Neural progenitor cell (in vitro differentiated cells): ENCODE measurements at regions not wholly inside any gene's neighbourhood (a gene's known extent, or its start where the extent isn't known, plus 50 kb on each side); places are given as distances from the start of the nearest gene placed in this dataset.

Experiments
- DNase-seq: peaks from one replicate; pipeline ENCODE4 v3.0.0-alpha.2; 2016; ENCODE audit warnings: low spot score
- H2AFZ ChIP-seq: fragments of 200-600 bp; sonication (generic); replicated peaks from 2 replicates; pipeline ENCODE4 v1.6.1; 2016; ENCODE audit warnings: antibody characterized with exemption
- H3F3A ChIP-seq: fragments of 200-600 bp; sonication (generic); 2 replicates; pipeline ENCODE4 v1.6.1; 2016; ENCODE audit warnings: antibody characterized with exemption, low read depth
- H3K27ac ChIP-seq: fragments of 200-600 bp; sonication (generic); 2 replicates; pipeline ENCODE4 v1.5.1; 2016; ENCODE audit warnings: mild to moderate bottlenecking
- H3K27me3 ChIP-seq: fragments of 200-600 bp; sonication (generic); 2 replicates; pipeline ENCODE4 v1.6.1; 2016; ENCODE audit warnings: mild to moderate bottlenecking, moderate library complexity
- H3K36me3 ChIP-seq: fragments of 200-600 bp; sonication (generic); 2 replicates; pipeline ENCODE4 v1.5.1; 2016
- H3K4me1 ChIP-seq: fragments of 200-600 bp; sonication (generic); 2 replicates; pipeline ENCODE4 v1.6.1; 2016; ENCODE audit warnings: mixed run types
- H3K4me2 ChIP-seq: fragments of 200-600 bp; sonication (generic); 2 replicates; pipeline ENCODE4 v1.6.1; 2016
- H3K4me3 ChIP-seq: fragments of 200-600 bp; sonication (generic); 2 replicates; pipeline ENCODE4 v1.5.1; 2016
- H3K79me2 ChIP-seq: fragments of 200-600 bp; sonication (generic); 2 replicates; pipeline ENCODE4 v1.6.1; 2016; ENCODE audit warnings: low read depth
- H3K9ac ChIP-seq: fragments of 200-600 bp; sonication (generic); 2 replicates; pipeline ENCODE4 v1.6.1; 2016
- H3K9me3 ChIP-seq: fragments of 200-600 bp; sonication (generic); 2 replicates; pipeline ENCODE4 v1.5.1; 2016; ENCODE audit warnings: low read depth
- H4K20me1 ChIP-seq: fragments of 200-600 bp; sonication (generic); 2 replicates; pipeline ENCODE4 v1.6.1; 2016; ENCODE audit warnings: low read depth
- H3K27ac Mint-ChIP-seq: 3 replicates; pipeline ENCODE4 v1.8.0; 2021; ENCODE audit warnings: mixed read lengths
- H3K27me3 Mint-ChIP-seq: 2 replicates; pipeline ENCODE4 v1.8.0; 2022; ENCODE audit warnings: low read depth, mild to moderate bottlenecking, inconsistent platforms, moderate library complexity, mixed read lengths; ENCODE audit not compliant: insufficient read depth
- H3K36me3 Mint-ChIP-seq: 3 replicates; pipeline ENCODE4 v1.8.0; 2021; ENCODE audit warnings: mixed read lengths
- H3K4me1 Mint-ChIP-seq: 3 replicates; pipeline ENCODE4 v1.8.0; 2021; ENCODE audit warnings: mixed read lengths
- H3K4me3 Mint-ChIP-seq: 3 replicates; pipeline ENCODE4 v1.8.0; 2021; ENCODE audit warnings: mild to moderate bottlenecking, moderate library complexity, mixed read lengths
- H3K9me3 Mint-ChIP-seq: 3 replicates; pipeline ENCODE4 v1.8.0; 2020; ENCODE audit warnings: mixed read lengths
- CTCF ChIP-seq: fragments of 200-600 bp; sonication (generic); IDR thresholded peaks from 2 replicates; pipeline ENCODE4 v1.5.1; 2017; ENCODE audit warnings: antibody characterized with exemption, mild to moderate bottlenecking
- EZH2 ChIP-seq: fragments of 200-600 bp; sonication (generic); IDR thresholded peaks from 2 replicates; pipeline ENCODE4 v1.6.1; 2017; ENCODE audit warnings: antibody characterized with exemption, mild to moderate bottlenecking, moderate library complexity
- EZH2phosphoT487 ChIP-seq: fragments of 200-600 bp; sonication (generic); IDR thresholded peaks from 2 replicates; pipeline ENCODE4 v1.6.1; 2017; ENCODE audit warnings: antibody characterized with exemption

GRCh38 chr15:69515926-69516325 is 63.3 kb downstream of the RPLP1 start:
- no peak overlapping the region for H3K27ac Mint-ChIP-seq
- H3K79me2 ChIP-seq: no peaks in the 10 kb centered on the region
- H3K9me3 Mint-ChIP-seq: peaks cover 3% of the 10 kb centered on the region
- peaks cover 18% of the 10 kb centered on the region for H3K4me1 Mint-ChIP-seq
- H4K20me1 ChIP-seq: no peaks in the 10 kb centered on the region
- no peaks in the 10 kb centered on the region for H3K27me3 ChIP-seq
- no peaks in the 10 kb centered on the region for H3F3A ChIP-seq
- no peak overlapping the region for H3K27ac ChIP-seq
- no peak overlapping the region for H2AFZ ChIP-seq
- no peaks in the 10 kb centered on the region for H3K9me3 ChIP-seq
- no peak overlapping the region for H3K4me3 Mint-ChIP-seq
- H3K36me3 Mint-ChIP-seq: no peaks in the 10 kb centered on the region
- no peak overlapping the region for H3K4me2 ChIP-seq
- no peak overlapping the region for H3K9ac ChIP-seq
- peaks cover 14% of the 10 kb centered on the region for H3K27me3 Mint-ChIP-seq
- no peaks in the 10 kb centered on the region for H3K36me3 ChIP-seq
- DNase-seq: no peak
- H3K4me1 ChIP-seq: peaks cover 6% of the 10 kb centered on the region
- H3K4me3 ChIP-seq: no peak overlapping the region
- TF ChIP-seq EZH2 (no peak), CTCF (no peak), EZH2phosphoT487 (no peak)

GRCh38 chr15:69517052-69517451 is 64.4 kb downstream of the RPLP1 start:
- Mint-ChIP-seq H3K9me3 (peaks cover 3% of the 10 kb centered on the region), H3K4me3 (no peak overlapping the region), H3K4me1 (peaks cover 18% of the 10 kb centered on the region), H3K36me3 (no peaks in the 10 kb centered on the region), H3K27me3 (peaks cover 12% of the 10 kb centered on the region), H3K27ac (no peak overlapping the region)
- H3K4me3 ChIP-seq: no peak overlapping the region
- no peak overlapping the region for H3K4me2 ChIP-seq
- no peaks in the 10 kb centered on the region for H3K79me2 ChIP-seq
- no peaks in the 10 kb centered on the region for H3F3A ChIP-seq
- peaks cover 6% of the 10 kb centered on the region for H3K4me1 ChIP-seq
- no peak overlapping the region for H3K27ac ChIP-seq
- no peaks in the 10 kb centered on the region for H3K9me3 ChIP-seq
- no peaks in the 10 kb centered on the region for H4K20me1 ChIP-seq
- no peak overlapping the region for H2AFZ ChIP-seq
- no peak overlapping the region for H3K9ac ChIP-seq
- no peaks in the 10 kb centered on the region for H3K36me3 ChIP-seq
- no peak for TF ChIP-seq EZH2
- no peak for TF ChIP-seq CTCF
- no peak for TF ChIP-seq EZH2phosphoT487
- H3K27me3 ChIP-seq: no peaks in the 10 kb centered on the region
- DNase-seq: no peak

- Histone ChIP-seq H3K27me3 (no peaks in the 10 kb centered on the region), H3K4me3 (no peak overlapping the region), H3K4me1 (peaks cover 13% of the 10 kb centered on the region), H4K20me1 (no peaks in the 10 kb centered on the region), H2AFZ (no peak overlapping the region), H3F3A (peaks cover 4% of the 10 kb centered on the region), H3K9me3 (no peaks in the 10 kb centered on the region), H3K79me2 (no peaks in the 10 kb centered on the region), H3K9ac (no peak overlapping the region), H3K4me2 (no peak overlapping the region), H3K36me3 (no peaks in the 10 kb centered on the region), H3K27ac (no peak overlapping the region)
- no peak overlapping the region for H3K27ac Mint-ChIP-seq
- no peaks in the 10 kb centered on the region for H3K36me3 Mint-ChIP-seq
- H3K27me3 Mint-ChIP-seq: peaks cover 11% of the 10 kb centered on the region
- DNase-seq: no peak
- H3K4me3 Mint-ChIP-seq: no peak overlapping the region
- peaks cover 3% of the 10 kb centered on the region for H3K9me3 Mint-ChIP-seq
- TF ChIP-seq CTCF (no peak), EZH2 (no peak), EZH2phosphoT487 (no peak)
- peaks cover 15% of the 10 kb centered on the region for H3K4me1 Mint-ChIP-seq
Observed at GRCh38 chr15:69518806-69519205, 66.2 kb downstream of the RPLP1 start.
